T follicular helper cell (primary cell): ENCODE measurements at regions not wholly inside any gene's neighbourhood (a gene's known extent, or its start where the extent isn't known, plus 50 kb on each side); places are given as distances from the start of the nearest gene placed in this dataset.
"Not testable (repeated sequence)": the region's sequence is repeated elsewhere in the genome, so short reads cannot be mapped to it uniquely, and the experiment has no call there.

Experiments
- DNase-seq: peaks from one replicate; pipeline ENCODE4 v3.0.0-alpha.2; 2020; ENCODE audit warnings: low read depth

GRCh38 chr10:130261766-130262165 lies 125.6 kb downstream of the GLRX3 start:
- no peak for DNase-seq

GRCh38 chr10:130263289-130263688 lies 127.1 kb downstream of the GLRX3 start:
- no peak for DNase-seq

- DNase-seq = no peak
Observed at GRCh38 chr10:130265542-130265941, 129.4 kb downstream of the GLRX3 start.

- DNase-seq = no peak
Observed at GRCh38 chr10:130282492-130283218, 146.5 kb downstream of the GLRX3 start.

GRCh38 chr10:130283219-130283545 lies 147.0 kb downstream of the GLRX3 start:
- DNase-seq = no peak

- DNase-seq = not testable (repeated sequence)
Observed at GRCh38 chr10:130295761-130296160, 159.6 kb downstream of the GLRX3 start.

- no peak for DNase-seq
Observed at GRCh38 chr10:130300608-130301020, 164.4 kb downstream of the GLRX3 start.

- DNase-seq = peak; percentile 12
Observed at GRCh38 chr10:130301021-130301892, 165.1 kb downstream of the GLRX3 start.

- DNase-seq = no peak
Observed at GRCh38 chr10:130326954-130327353, 190.8 kb downstream of the GLRX3 start.

GRCh38 chr10:130329792-130330191 lies 193.6 kb downstream of the GLRX3 start:
- DNase-seq = no peak

GRCh38 chr10:130333185-130333584 lies 197.0 kb downstream of the GLRX3 start:
- DNase-seq = no peak

GRCh38 chr10:130335336-130335735 lies 199.1 kb downstream of the GLRX3 start:
- DNase-seq = no peak

- no peak for DNase-seq
Observed at GRCh38 chr10:130336617-130337304, 200.6 kb downstream of the GLRX3 start.

- DNase-seq = no peak
Observed at GRCh38 chr10:130337305-130337640, 201.1 kb downstream of the GLRX3 start.

GRCh38 chr10:130337696-130338635 lies 201.8 kb downstream of the GLRX3 start:
- no peak for DNase-seq

GRCh38 chr10:130338636-130339024 lies 202.4 kb downstream of the GLRX3 start:
- no peak for DNase-seq

- no peak for DNase-seq
Observed at GRCh38 chr10:130339091-130339490, 202.9 kb downstream of the GLRX3 start.

GRCh38 chr10:130339911-130340310 lies 203.7 kb downstream of the GLRX3 start:
- DNase-seq = no peak

GRCh38 chr10:130340816-130341215 lies 204.6 kb downstream of the GLRX3 start:
- no peak for DNase-seq

GRCh38 chr10:130341356-130341755 lies 205.2 kb downstream of the GLRX3 start:
- no peak for DNase-seq

GRCh38 chr10:130345728-130346127 lies 209.5 kb downstream of the GLRX3 start:
- no peak for DNase-seq

GRCh38 chr10:130350996-130351395 lies 214.8 kb downstream of the GLRX3 start:
- DNase-seq = no peak
